ENCODE measurements at regions not wholly inside any gene's neighbourhood (a gene's known extent, or its start where the extent isn't known, plus 50 kb on each side); places are given as distances from the start of the nearest gene placed in this dataset.

GRCh38 chr2:184032983-184033382 is 565.3 kb upstream of the ZNF804A start:
- Histone ChIP-seq H3K4me3 (replicated peaks in 1 of 3) (no peak overlapping the region), H3K4me1 (peaks cover 3 to 5% of the 10 kb centered on the region in 2 donors), H3K27me3 (no peaks in the 10 kb centered on the region), H3K9me3 (no peaks in the 10 kb centered on the region), H3K27ac (no peak overlapping the region), H3K36me3 (no peaks in the 10 kb centered on the region)
- no peak for DNase-seq
- 71 to 75% methylated on average over 4 of the region's 4 CpGs for WGBS, 2 donors
- intact Hi-C loops (cut with DNase I): no loop called here
- TF ChIP-seq CTCF (IDR thresholded peaks at IDR 0.05) (no peak), POLR2A (IDR thresholded peaks at IDR 0.05) (no peak)

- 72 to 73% methylated on average over 3 of the region's 3 CpGs for WGBS, 2 donors
- intact Hi-C loops (cut with DNase I): no loop called here
- no peaks in the 10 kb centered on the region for H3K4me1 ChIP-seq
- TF ChIP-seq CTCF (IDR thresholded peaks at IDR 0.05) (no peak), POLR2A (IDR thresholded peaks at IDR 0.05) (no peak)
- no peak for DNase-seq
- H3K9me3 ChIP-seq: no peaks in the 10 kb centered on the region
- no peak overlapping the region for H3K4me3 ChIP-seq (replicated peaks in 1 of 3)
- H3K27ac ChIP-seq: no peak overlapping the region
- no peaks in the 10 kb centered on the region for H3K27me3 ChIP-seq
- H3K36me3 ChIP-seq: no peaks in the 10 kb centered on the region
Measured at GRCh38 chr2:184037273-184037672, 561.1 kb upstream of the ZNF804A start.

- Histone ChIP-seq H3K27ac (no peak overlapping the region), H3K4me3 (replicated peaks in 1 of 3) (no peak overlapping the region), H3K27me3 (no peaks in the 10 kb centered on the region), H3K36me3 (no peaks in the 10 kb centered on the region), H3K9me3 (no peaks in the 10 kb centered on the region), H3K4me1 (no peaks in the 10 kb centered on the region)
- WGBS, 2 donors: 93 to 94% methylated on average over 3 of the region's 3 CpGs
- intact Hi-C loops (cut with DNase I): no loop called here
- no peak for DNase-seq
- TF ChIP-seq POLR2A (IDR thresholded peaks at IDR 0.05) (no peak), CTCF (IDR thresholded peaks at IDR 0.05) (no peak)
Measured at GRCh38 chr2:184039493-184039892, 558.8 kb upstream of the ZNF804A start.

GRCh38 chr2:184040230-184040629 is 558.1 kb upstream of the ZNF804A start:
- Histone ChIP-seq H3K4me1 (no peaks in the 10 kb centered on the region), H3K27ac (no peak overlapping the region), H3K27me3 (no peaks in the 10 kb centered on the region), H3K36me3 (no peaks in the 10 kb centered on the region), H3K9me3 (no peaks in the 10 kb centered on the region), H3K4me3 (replicated peaks in 1 of 3) (no peak overlapping the region)
- intact Hi-C loops (cut with DNase I): no loop called here
- TF ChIP-seq POLR2A (IDR thresholded peaks at IDR 0.05): no peak
- TF ChIP-seq CTCF (IDR thresholded peaks at IDR 0.05): no peak
- WGBS, 2 donors: 93 to 94% methylated on average over 1 of the region's 1 CpG
- DNase-seq: no peak

- no peaks in the 10 kb centered on the region for H3K36me3 ChIP-seq
- intact Hi-C loops (cut with DNase I): no loop called here
- 72 to 78% methylated on average over 3 of the region's 3 CpGs for WGBS, 2 donors
- H3K4me3 ChIP-seq (replicated peaks in 1 of 3): no peak overlapping the region
- TF ChIP-seq POLR2A (IDR thresholded peaks at IDR 0.05) (no peak), CTCF (IDR thresholded peaks at IDR 0.05) (no peak)
- H3K27ac ChIP-seq: no peak overlapping the region
- no peaks in the 10 kb centered on the region for H3K9me3 ChIP-seq
- DNase-seq: no peak
- H3K27me3 ChIP-seq: no peaks in the 10 kb centered on the region
- H3K4me1 ChIP-seq: no peaks in the 10 kb centered on the region
Measured at GRCh38 chr2:184041077-184041476, 557.3 kb upstream of the ZNF804A start.

Data from thyroid gland (tissue), 4 donors.